ENCODE measurements at regions not wholly inside any gene's neighbourhood (a gene's known extent, or its start where the extent isn't known, plus 50 kb on each side); places are given as distances from the start of the nearest gene placed in this dataset.
"Not testable (repeated sequence)": the region's sequence is repeated elsewhere in the genome, so short reads cannot be mapped to it uniquely, and the experiment has no call there.

GRCh38 chr5:56685503-56686217 lies 129.7 kb upstream of the MAP3K1 start:
- DNase-seq = no peak

GRCh38 chr5:56684159-56684558 lies 131.2 kb upstream of the MAP3K1 start:
- no peak for DNase-seq

- no peak for DNase-seq
These were observed 131.6 kb upstream of the MAP3K1 start for GRCh38 chr5:56683733-56684132.

- no peak for DNase-seq
These were observed 132.1 kb upstream of the MAP3K1 start for GRCh38 chr5:56683281-56683680.

- DNase-seq = no peak
These were observed 134.0 kb upstream of the MAP3K1 start for GRCh38 chr5:56681346-56681745.

GRCh38 chr5:56680731-56681130 lies 134.6 kb upstream of the MAP3K1 start:
- no peak for DNase-seq

- DNase-seq = peak; percentile 16
These were observed 137.6 kb upstream of the MAP3K1 start for GRCh38 chr5:56677690-56678305.

GRCh38 chr5:56676091-56676768 lies 139.1 kb upstream of the MAP3K1 start:
- DNase-seq = no peak

- DNase-seq = no peak
These were observed 140.9 kb upstream of the MAP3K1 start for GRCh38 chr5:56674441-56674840.

GRCh38 chr5:56673171-56673570 lies 142.2 kb upstream of the MAP3K1 start:
- DNase-seq = no peak

GRCh38 chr5:56671571-56671970 lies 143.8 kb upstream of the MAP3K1 start:
- DNase-seq = no peak

- DNase-seq = no peak
These were observed 144.4 kb upstream of the MAP3K1 start for GRCh38 chr5:56670916-56671315.

GRCh38 chr5:56669534-56670483 lies 145.5 kb upstream of the MAP3K1 start:
- DNase-seq = no peak

GRCh38 chr5:56668996-56669395 lies 146.4 kb upstream of the MAP3K1 start:
- DNase-seq = no peak

GRCh38 chr5:56667692-56668091 lies 147.7 kb upstream of the MAP3K1 start:
- DNase-seq = no peak

GRCh38 chr5:56666901-56667300 lies 148.4 kb upstream of the MAP3K1 start:
- no peak for DNase-seq

GRCh38 chr5:56665117-56665516 lies 150.2 kb upstream of the MAP3K1 start:
- DNase-seq = not testable (repeated sequence)

GRCh38 chr5:56664025-56664424 lies 151.3 kb upstream of the MAP3K1 start:
- no peak for DNase-seq

- no peak for DNase-seq
These were observed 151.8 kb upstream of the MAP3K1 start for GRCh38 chr5:56663523-56663922.

GRCh38 chr5:56662893-56663292 lies 152.5 kb upstream of the MAP3K1 start:
- no peak for DNase-seq

- DNase-seq = no peak
These were observed 155.4 kb upstream of the MAP3K1 start for GRCh38 chr5:56659971-56660370.

- no peak for DNase-seq
These were observed 156.4 kb upstream of the MAP3K1 start for GRCh38 chr5:56658972-56659371.
